ENCODE measurements at regions not wholly inside any gene's neighbourhood (a gene's known extent, or its start where the extent isn't known, plus 50 kb on each side); places are given as distances from the start of the nearest gene placed in this dataset.

DNA sequence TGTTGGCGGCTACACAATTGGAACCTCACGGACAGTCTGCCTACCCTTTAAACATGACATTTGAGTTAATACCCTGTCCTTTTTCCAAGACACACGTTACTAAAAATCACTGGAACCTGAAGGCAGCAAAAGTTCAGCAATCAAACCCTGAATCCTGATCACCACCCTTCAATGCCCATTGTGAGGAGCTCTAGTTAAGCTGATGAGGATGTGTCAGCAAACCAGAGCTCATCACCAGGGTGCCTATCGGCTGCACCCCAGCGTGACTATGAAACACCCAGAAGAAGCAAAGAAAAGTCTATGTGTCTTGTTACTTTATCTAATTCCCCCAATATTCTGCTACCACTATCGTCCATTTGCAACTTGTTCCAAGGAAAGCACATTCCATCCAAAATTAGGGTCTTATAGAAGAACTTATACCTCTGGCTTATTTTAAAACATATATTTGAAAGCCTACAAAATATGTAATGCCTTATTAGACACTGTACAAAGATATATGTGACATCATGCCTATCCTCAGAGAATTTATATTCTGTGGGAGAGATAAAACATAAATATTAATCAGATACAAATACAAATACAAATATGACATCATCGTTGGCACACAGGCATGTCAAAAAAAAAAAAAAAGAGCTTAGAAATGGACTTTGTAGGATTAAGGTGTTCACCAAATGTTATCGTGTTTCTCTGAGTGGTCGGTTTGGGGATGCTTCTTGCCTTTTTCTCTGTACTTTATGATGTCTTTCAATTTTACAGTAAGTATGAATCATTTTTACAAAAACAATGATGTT is 219.7 kb upstream of the SETMAR start:
- no peak for TF ChIP-seq POLR2A (IDR thresholded peaks at IDR 0.05; ENCODE audit: low read depth, low read length)
- no peak for TF ChIP-seq POLR2AphosphoS5 (IDR thresholded peaks at IDR 0.05; ENCODE audit: low read depth, low read length)
- no peak for TF ChIP-seq TAF1 (IDR thresholded peaks at IDR 0.05; ENCODE audit: borderline replicate concordance, low read depth, low read length)

Measured in GM12892 (cell line).